Pancreas (tissue), 10 donors: ENCODE measurements at regions not wholly inside any gene's neighbourhood (a gene's known extent, or its start where the extent isn't known, plus 50 kb on each side); places are given as distances from the start of the nearest gene placed in this dataset.

Source experiments
- ATAC-seq, 4 donors: fragments of 200-7000 bp; cut with Tn5 transposase; one replicate each; pipeline versions ENCODE4 v1.8.0 to v1.9.1; 2020; ENCODE audit warnings: mild to moderate bottlenecking in 4 of 4, moderate library complexity in 4 of 4
- DNase-seq, 6 donors: peaks; one replicate each; pipeline ENCODE4 v3.0.0-alpha.2; 2020
- FAIRE-seq: peaks from 2 replicates; lab custom pipeline; 2012; peaks lifted over from hg19 to GRCh38; lab: Jason Lieb, UNC
- H3K27ac ChIP-seq, 4 donors: fragments of 200-600 bp; sonication (generic); 1 replicate in 3 of 4; 2 replicates in 1 of 4; pipeline versions ENCODE4 v1.5.0 to v1.8.0; 2020
- H3K27me3 ChIP-seq, 4 donors: fragments of 200-600 bp; one replicate each; pipeline ENCODE4 v1.8.0; 2021
- H3K36me3 ChIP-seq, 3 donors: fragments of 200-600 bp; sonication (generic) in 1 of 3; one replicate each; pipeline versions ENCODE4 v1.5.0 to v1.8.0; 2020 to 2021
- H3K4me1 ChIP-seq, 3 donors: fragments of 200-600 bp; one replicate each; pipeline ENCODE4 v1.8.0; 2021
- H3K4me3 ChIP-seq, 4 donors: fragments of 200-600 bp; sonication (generic) in 2 of 4; one replicate each; pipeline versions ENCODE4 v1.5.0 to v1.8.0; 2020 to 2021
- H3K9me3 ChIP-seq, 4 donors: fragments of 200-600 bp; one replicate each; pipeline ENCODE4 v1.8.0; 2021
- CTCF ChIP-seq, 4 donors: fragments of 200-600 bp; sonication (generic) in 3 of 4; IDR thresholded peaks; one replicate each; pipeline versions ENCODE4 v1.5.0 to v1.8.0; 2021; ENCODE audit warnings: antibody characterized with exemption in 4 of 4
- WGBS, 2 donors: extraction: QIAGEN DNeasy Blood & Tissue Kit; methylation state at CpG; one replicate each; pipeline ENCODE4 v1.1.7; 2013; 5-methylcytosine and 5-hydroxymethylcytosine counted together
- intact Hi-C, 3 donors: fragments of 100-400 bp; cut with DNase I; formaldehyde crosslinking; loops; one replicate each; pipeline versions ENCODE4 v1.11.1 to v1.14.2; 2022
- donor health status: healthy with polysubstance abuse.
- donor health status: DM: no; HTN: no; CAD: no; lungs with moderate emphysema.
- donor health status: DM: no; HTN: no; CAD: no.
- donor health status: control.
- donor health status: control.
- donor health status: Bipolar disorder and iron deficiency.
- donor health status: DM: yes; HTN: yes; CAD: no.
- donor health status: DM: no; HTN: no; CAD: no.
- donor health status: DM: no; HTN: no; CAD: no.
- donor health status: DM: yes; HTN: yes; CAD: no.

GRCh38 chr22:49545606-49546005 lies 282.1 kb downstream of the BRD1 start:
- intact Hi-C loops = no loop called here
- no peak for ATAC-seq
- H3K27ac ChIP-seq = no peak overlapping the region
- no peaks in the 10 kb centered on the region for H3K9me3 ChIP-seq
- FAIRE-seq = no peak
- H3K4me3 ChIP-seq = no peak overlapping the region
- peak in 2 of 6 donors; percentile 29 to 37 for DNase-seq
- no peaks in the 10 kb centered on the region for H3K4me1 ChIP-seq
- WGBS, 2 donors = 65 to 76% methylated on average over 8 of the region's 8 CpGs
- H3K27me3 ChIP-seq = no peaks in the 10 kb centered on the region
- no peak for TF ChIP-seq CTCF (IDR thresholded peaks at IDR 0.05)
- H3K36me3 ChIP-seq = no peaks in the 10 kb centered on the region

- WGBS, 2 donors = 48 to 59% methylated on average over 10 of the region's 10 CpGs
- Histone ChIP-seq H3K9me3 (no peaks in the 10 kb centered on the region), H3K36me3 (no peaks in the 10 kb centered on the region), H3K27me3 (no peaks in the 10 kb centered on the region), H3K4me3 (no peak overlapping the region), H3K4me1 (no peaks in the 10 kb centered on the region), H3K27ac (no peak overlapping the region)
- TF ChIP-seq CTCF (IDR thresholded peaks at IDR 0.05) = no peak
- intact Hi-C loops = no loop called here
- peak in 2 of 6 donors; percentile 4 to 6 for DNase-seq
- no peak for FAIRE-seq
- no peak for ATAC-seq
These were observed 283.4 kb downstream of the BRD1 start for GRCh38 chr22:49544286-49544685.

- intact Hi-C loops = no loop called here
- TF ChIP-seq CTCF (IDR thresholded peaks at IDR 0.05) = no peak
- DNase-seq (peak in 2 of 6 donors; percentile 21 to 25), ATAC-seq (no peak), FAIRE-seq (no peak)
- Histone ChIP-seq H3K4me3 (no peak overlapping the region), H3K4me1 (no peaks in the 10 kb centered on the region), H3K36me3 (no peaks in the 10 kb centered on the region), H3K9me3 (no peaks in the 10 kb centered on the region), H3K27ac (no peak overlapping the region), H3K27me3 (no peaks in the 10 kb centered on the region)
- 58 to 66% methylated on average over 10 of the region's 10 CpGs for WGBS, 2 donors
These were observed 283.8 kb downstream of the BRD1 start for GRCh38 chr22:49543876-49544275.

- H3K27ac ChIP-seq = no peak overlapping the region
- H3K9me3 ChIP-seq = no peaks in the 10 kb centered on the region
- TF ChIP-seq CTCF (IDR thresholded peaks at IDR 0.05) = no peak
- intact Hi-C loops = no loop called here
- H3K4me1 ChIP-seq = no peaks in the 10 kb centered on the region
- ATAC-seq = no peak
- 68 to 82% methylated on average over 12 to 15 of the region's 15 CpGs for WGBS, 2 donors
- no peaks in the 10 kb centered on the region for H3K36me3 ChIP-seq
- FAIRE-seq = no peak
- H3K4me3 ChIP-seq = no peak overlapping the region
- DNase-seq = peak in 2 of 6 donors; percentile 27 to 44
- no peaks in the 10 kb centered on the region for H3K27me3 ChIP-seq
These were observed 285.9 kb downstream of the BRD1 start for GRCh38 chr22:49541693-49542230.

- Histone ChIP-seq H3K36me3 (no peaks in the 10 kb centered on the region), H3K4me3 (no peak overlapping the region), H3K27ac (no peak overlapping the region), H3K27me3 (no peaks in the 10 kb centered on the region), H3K4me1 (no peaks in the 10 kb centered on the region), H3K9me3 (no peaks in the 10 kb centered on the region)
- no peak for TF ChIP-seq CTCF (IDR thresholded peaks at IDR 0.05)
- WGBS, 2 donors = 88 to 91% methylated on average over 41 to 59 of the region's 59 CpGs
- intact Hi-C loops = no loop called here
- DNase-seq (peak in 2 of 6 donors; percentile 42 to 48), FAIRE-seq (no peak), ATAC-seq (no peak)
These were observed 286.6 kb downstream of the BRD1 start for GRCh38 chr22:49540913-49541692.
